ENCODE measurements at regions not wholly inside any gene's neighbourhood (a gene's known extent, or its start where the extent isn't known, plus 50 kb on each side); places are given as distances from the start of the nearest gene placed in this dataset.
"Not testable (repeated sequence)": the region's sequence is repeated elsewhere in the genome, so short reads cannot be mapped to it uniquely, and the experiment has no call there.

DNA sequence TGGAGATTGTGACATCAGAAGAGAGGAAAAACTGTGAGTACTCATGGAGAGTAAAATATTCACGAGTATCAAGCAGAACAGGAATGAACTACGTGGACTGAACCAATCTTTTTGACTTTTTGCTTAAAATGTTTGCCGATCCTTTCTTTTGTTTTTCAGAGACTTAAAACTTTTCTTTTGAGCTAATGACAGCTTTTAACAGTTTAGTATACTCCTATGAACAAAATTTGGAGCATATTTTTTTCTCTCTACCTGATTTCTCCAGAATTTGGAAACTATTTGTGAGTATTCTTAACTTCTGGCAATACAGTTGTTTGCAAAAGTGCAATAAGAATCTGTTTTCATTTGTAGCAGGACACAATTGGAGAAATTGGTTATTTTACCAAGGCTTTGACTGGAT is 786.3 kb downstream of the SORCS1 start:
- H3K4me3 ChIP-seq (ENCODE audit: low read depth, low read length), result no peak overlapping the region
- TF ChIP-seq, protein P1, sequence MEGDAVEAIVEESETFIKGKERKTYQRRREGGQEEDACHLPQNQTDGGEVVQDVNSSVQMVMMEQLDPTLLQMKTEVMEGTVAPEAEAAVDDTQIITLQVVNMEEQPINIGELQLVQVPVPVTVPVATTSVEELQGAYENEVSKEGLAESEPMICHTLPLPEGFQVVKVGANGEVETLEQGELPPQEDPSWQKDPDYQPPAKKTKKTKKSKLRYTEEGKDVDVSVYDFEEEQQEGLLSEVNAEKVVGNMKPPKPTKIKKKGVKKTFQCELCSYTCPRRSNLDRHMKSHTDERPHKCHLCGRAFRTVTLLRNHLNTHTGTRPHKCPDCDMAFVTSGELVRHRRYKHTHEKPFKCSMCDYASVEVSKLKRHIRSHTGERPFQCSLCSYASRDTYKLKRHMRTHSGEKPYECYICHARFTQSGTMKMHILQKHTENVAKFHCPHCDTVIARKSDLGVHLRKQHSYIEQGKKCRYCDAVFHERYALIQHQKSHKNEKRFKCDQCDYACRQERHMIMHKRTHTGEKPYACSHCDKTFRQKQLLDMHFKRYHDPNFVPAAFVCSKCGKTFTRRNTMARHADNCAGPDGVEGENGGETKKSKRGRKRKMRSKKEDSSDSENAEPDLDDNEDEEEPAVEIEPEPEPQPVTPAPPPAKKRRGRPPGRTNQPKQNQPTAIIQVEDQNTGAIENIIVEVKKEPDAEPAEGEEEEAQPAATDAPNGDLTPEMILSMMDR (IDR thresholded peaks at IDR 0.05; ENCODE audit: control insufficient read depth, extremely low read depth, insufficient read depth), result no peak
- DNase-seq (ENCODE audit: low read depth), result no peak

GRCh38 chr10:106370751-106371150 is 793.8 kb downstream of the SORCS1 start:
- TF ChIP-seq, protein P1 (IDR thresholded peaks at IDR 0.05; ENCODE audit: control insufficient read depth, extremely low read depth, insufficient read depth), result no peak
- no peak overlapping the region for H3K4me3 ChIP-seq (ENCODE audit: low read depth, low read length)
- no peak for DNase-seq (ENCODE audit: low read depth)

GRCh38 chr10:106360870-106361269 is 803.6 kb downstream of the SORCS1 start:
- TF ChIP-seq, protein P1 (IDR thresholded peaks at IDR 0.05; ENCODE audit: control insufficient read depth, extremely low read depth, insufficient read depth), result no peak
- no peak for DNase-seq (ENCODE audit: low read depth)
- H3K4me3 ChIP-seq (ENCODE audit: low read depth, low read length), result no peak overlapping the region

DNA sequence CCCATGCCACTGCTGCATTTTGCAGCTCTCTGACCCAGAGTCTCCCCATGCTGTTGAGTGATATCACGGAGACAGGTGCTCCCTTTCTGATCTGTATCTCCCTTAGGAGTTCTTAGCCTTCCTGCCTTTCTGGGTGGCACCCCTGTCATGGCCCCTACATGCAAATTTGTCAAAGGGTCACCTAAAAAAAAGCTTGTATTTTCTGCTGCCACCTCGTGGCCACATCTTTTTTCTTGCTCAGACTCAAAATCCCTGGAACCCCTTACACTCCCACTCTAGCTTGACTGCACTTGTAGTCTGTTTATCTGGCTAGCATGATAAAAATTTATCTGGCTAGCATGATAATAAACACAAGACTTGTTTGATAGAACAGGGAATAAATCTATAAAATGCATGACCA is 809.1 kb downstream of the SORCS1 start:
- DNase-seq (ENCODE audit: low read depth), result no peak
- no peak overlapping the region for H3K4me3 ChIP-seq (ENCODE audit: low read depth, low read length)
- TF ChIP-seq, protein P1 (IDR thresholded peaks at IDR 0.05; ENCODE audit: control insufficient read depth, extremely low read depth, insufficient read depth), result no peak

DNA sequence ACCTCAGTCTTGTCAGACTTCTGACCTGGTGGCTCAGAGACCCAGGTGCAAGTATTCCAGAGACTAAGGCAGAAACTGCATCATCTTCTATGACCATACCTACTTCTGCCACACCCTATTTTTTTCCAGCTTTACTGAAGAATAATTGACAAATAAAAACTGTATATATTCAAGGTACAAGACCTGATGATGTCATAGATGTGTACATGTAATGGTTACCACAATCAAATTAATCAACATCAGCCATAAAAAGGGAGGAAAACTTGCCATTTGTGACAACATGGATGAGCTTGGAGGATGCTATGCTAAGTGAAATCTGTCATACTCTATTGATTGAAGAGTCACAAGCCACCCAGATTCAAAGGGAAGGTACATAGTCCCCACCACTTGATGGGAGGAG is 815.6 kb downstream of the SORCS1 start:
- DNase-seq (ENCODE audit: low read depth), result no peak
- TF ChIP-seq, protein P1 (IDR thresholded peaks at IDR 0.05; ENCODE audit: control insufficient read depth, extremely low read depth, insufficient read depth), result no peak
- H3K4me3 ChIP-seq (ENCODE audit: low read depth, low read length), result no peak overlapping the region

DNA sequence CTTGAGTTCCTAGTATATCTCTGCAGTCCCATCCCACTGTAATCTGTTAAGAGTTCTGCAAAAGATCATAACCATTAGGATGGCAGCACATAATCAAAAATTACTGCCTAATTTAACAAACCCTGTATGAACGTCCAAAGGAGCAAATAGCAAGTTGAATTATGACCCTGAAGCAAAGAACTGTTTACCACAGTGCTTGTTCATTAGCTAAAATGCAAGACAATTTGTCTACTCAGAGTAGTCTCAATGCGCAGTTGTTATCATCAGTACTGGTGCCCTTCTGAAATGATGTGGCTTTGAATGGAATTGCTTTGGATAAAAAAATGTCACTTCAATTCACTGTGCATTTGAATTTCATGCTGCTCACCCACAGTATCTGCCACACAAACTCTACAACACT is 817.0 kb downstream of the SORCS1 start:
- TF ChIP-seq, protein P1 (IDR thresholded peaks at IDR 0.05; ENCODE audit: control insufficient read depth, extremely low read depth, insufficient read depth), result no peak
- DNase-seq (ENCODE audit: low read depth), result no peak
- no peak overlapping the region for H3K4me3 ChIP-seq (ENCODE audit: low read depth, low read length)

- not testable (repeated sequence) for H3K4me3 ChIP-seq (ENCODE audit: low read depth, low read length); DNase-seq (ENCODE audit: low read depth)
Observed at GRCh38 chr10:106343539-106343938, 821.0 kb downstream of the SORCS1 start.

All from LNCaP clone FGC (cell line).